SH-SY5Y (cell line): ENCODE measurements at regions not wholly inside any gene's neighbourhood (a gene's known extent, or its start where the extent isn't known, plus 50 kb on each side); places are given as distances from the start of the nearest gene placed in this dataset.

Experiments
- GATA2 ChIP-seq: IDR thresholded peaks from 2 replicates; pipeline ENCODE4 v1.6.1; 2011; ENCODE audit warnings: mild to moderate bottlenecking, low read depth, low read length
- GATA3 ChIP-seq: IDR thresholded peaks from 2 replicates; pipeline ENCODE4 v1.6.1; 2011; ENCODE audit warnings: low read depth, mild to moderate bottlenecking, low read length, moderate library complexity

- no peak for TF ChIP-seq GATA3
- no peak for TF ChIP-seq GATA2
These were observed 60.6 kb upstream of the ARHGAP20 start for GRCh38 chr11:110772863-110773262.
